ENCODE measurements at regions not wholly inside any gene's neighbourhood (a gene's known extent, or its start where the extent isn't known, plus 50 kb on each side); places are given as distances from the start of the nearest gene placed in this dataset.

DNA sequence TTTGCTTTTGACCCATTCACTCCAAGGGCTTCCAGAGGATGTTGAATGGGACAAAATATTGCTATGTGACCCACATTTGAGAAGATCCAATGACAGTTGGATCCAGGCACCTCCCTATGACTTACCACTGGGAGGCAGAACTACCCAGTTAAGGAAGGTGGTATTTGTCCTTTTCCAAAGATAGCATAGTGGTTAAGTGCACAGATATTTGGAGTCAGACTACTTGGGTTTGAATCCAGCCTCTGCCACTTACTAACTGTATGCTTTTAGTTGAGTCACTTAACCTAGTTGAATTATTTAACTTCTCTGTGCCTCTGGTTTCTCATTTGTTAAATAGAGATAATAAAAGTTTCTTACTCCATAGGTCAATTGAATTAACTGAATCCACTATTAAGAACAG, 74.5 kb upstream of the PALM2AKAP2 start:
- TF ChIP-seq, protein P1, sequence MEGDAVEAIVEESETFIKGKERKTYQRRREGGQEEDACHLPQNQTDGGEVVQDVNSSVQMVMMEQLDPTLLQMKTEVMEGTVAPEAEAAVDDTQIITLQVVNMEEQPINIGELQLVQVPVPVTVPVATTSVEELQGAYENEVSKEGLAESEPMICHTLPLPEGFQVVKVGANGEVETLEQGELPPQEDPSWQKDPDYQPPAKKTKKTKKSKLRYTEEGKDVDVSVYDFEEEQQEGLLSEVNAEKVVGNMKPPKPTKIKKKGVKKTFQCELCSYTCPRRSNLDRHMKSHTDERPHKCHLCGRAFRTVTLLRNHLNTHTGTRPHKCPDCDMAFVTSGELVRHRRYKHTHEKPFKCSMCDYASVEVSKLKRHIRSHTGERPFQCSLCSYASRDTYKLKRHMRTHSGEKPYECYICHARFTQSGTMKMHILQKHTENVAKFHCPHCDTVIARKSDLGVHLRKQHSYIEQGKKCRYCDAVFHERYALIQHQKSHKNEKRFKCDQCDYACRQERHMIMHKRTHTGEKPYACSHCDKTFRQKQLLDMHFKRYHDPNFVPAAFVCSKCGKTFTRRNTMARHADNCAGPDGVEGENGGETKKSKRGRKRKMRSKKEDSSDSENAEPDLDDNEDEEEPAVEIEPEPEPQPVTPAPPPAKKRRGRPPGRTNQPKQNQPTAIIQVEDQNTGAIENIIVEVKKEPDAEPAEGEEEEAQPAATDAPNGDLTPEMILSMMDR (conservative IDR thresholded peaks at IDR 0.05; ENCODE audit: low read depth, low read length) = no peak
- no peak for TF ChIP-seq EZH2 (IDR thresholded peaks at IDR 0.05; ENCODE audit: borderline replicate concordance, low read depth, low read length, poor library complexity, severe bottlenecking)
